ENCODE measurements at regions not wholly inside any gene's neighbourhood (a gene's known extent, or its start where the extent isn't known, plus 50 kb on each side); places are given as distances from the start of the nearest gene placed in this dataset.

DNA sequence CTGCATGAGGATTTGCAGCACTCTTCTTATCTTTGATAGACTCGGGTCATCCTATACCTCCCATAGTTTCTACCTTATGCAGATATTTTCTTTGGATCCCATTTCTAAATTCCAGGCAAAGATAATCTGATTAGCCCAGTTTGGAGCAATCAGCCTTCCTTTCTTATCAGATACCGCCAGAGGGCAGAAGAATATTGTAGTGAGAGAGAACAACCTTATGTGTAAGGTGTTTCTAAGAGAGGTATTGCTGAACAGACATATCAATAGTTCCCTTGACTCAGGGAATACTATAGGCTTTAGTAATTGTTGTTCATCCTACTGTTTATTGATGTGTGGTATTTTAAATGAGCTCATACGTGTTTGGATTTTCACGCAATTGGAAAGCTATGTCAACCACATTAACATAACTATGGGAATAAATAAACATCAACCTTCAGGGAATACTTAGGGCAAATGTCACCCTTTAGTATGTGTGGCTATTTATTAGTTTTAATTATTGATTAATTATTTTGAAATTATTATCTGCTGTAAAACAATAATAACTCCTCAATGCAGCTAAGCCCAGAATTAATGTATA lies 1435.2 kb upstream of the CDH9 start:
- TF ChIP-seq, protein P1, sequence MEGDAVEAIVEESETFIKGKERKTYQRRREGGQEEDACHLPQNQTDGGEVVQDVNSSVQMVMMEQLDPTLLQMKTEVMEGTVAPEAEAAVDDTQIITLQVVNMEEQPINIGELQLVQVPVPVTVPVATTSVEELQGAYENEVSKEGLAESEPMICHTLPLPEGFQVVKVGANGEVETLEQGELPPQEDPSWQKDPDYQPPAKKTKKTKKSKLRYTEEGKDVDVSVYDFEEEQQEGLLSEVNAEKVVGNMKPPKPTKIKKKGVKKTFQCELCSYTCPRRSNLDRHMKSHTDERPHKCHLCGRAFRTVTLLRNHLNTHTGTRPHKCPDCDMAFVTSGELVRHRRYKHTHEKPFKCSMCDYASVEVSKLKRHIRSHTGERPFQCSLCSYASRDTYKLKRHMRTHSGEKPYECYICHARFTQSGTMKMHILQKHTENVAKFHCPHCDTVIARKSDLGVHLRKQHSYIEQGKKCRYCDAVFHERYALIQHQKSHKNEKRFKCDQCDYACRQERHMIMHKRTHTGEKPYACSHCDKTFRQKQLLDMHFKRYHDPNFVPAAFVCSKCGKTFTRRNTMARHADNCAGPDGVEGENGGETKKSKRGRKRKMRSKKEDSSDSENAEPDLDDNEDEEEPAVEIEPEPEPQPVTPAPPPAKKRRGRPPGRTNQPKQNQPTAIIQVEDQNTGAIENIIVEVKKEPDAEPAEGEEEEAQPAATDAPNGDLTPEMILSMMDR (IDR thresholded peaks at IDR 0.05) = no peak
- no peak for TF ChIP-seq POLR2A (IDR thresholded peaks at IDR 0.05)

All from ovary (tissue), 3 donors.